ENCODE measurements at regions not wholly inside any gene's neighbourhood (a gene's known extent, or its start where the extent isn't known, plus 50 kb on each side); places are given as distances from the start of the nearest gene placed in this dataset.

DNA sequence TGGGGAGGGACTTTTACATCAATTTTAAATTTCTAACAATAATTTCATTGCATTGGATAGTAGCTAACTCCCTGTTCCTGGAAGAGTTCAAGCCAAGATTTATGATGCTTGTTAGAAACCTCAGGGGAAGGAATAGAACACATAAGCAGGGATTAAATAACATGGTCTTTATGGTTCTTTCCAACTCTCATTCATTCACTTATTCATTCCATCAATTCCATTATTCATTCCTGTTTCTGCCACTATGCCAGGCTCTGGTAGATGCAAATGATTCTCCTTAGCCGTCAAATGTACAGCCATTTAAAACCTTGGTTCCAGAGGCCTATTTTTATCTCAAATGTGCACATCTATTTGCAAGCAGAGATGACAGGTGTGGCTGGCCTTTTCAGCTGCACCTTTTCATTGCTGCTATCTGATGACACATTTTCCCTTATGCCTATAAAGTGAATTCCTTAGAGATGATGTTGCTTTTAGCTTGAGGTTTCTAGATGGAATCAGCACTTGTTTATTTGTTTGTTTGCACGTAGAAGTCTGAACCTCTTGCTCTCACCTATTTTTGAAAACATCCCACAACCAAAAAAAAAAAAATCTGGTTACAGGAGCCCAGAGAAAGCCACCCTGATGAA lies 205.7 kb upstream of the IGFBP3 start:
- TF ChIP-seq POLR2A (IDR thresholded peaks at IDR 0.05; ENCODE audit: borderline replicate concordance, extremely low read depth, insufficient read depth, insufficient read length), result no peak
- TF ChIP-seq, protein P1, sequence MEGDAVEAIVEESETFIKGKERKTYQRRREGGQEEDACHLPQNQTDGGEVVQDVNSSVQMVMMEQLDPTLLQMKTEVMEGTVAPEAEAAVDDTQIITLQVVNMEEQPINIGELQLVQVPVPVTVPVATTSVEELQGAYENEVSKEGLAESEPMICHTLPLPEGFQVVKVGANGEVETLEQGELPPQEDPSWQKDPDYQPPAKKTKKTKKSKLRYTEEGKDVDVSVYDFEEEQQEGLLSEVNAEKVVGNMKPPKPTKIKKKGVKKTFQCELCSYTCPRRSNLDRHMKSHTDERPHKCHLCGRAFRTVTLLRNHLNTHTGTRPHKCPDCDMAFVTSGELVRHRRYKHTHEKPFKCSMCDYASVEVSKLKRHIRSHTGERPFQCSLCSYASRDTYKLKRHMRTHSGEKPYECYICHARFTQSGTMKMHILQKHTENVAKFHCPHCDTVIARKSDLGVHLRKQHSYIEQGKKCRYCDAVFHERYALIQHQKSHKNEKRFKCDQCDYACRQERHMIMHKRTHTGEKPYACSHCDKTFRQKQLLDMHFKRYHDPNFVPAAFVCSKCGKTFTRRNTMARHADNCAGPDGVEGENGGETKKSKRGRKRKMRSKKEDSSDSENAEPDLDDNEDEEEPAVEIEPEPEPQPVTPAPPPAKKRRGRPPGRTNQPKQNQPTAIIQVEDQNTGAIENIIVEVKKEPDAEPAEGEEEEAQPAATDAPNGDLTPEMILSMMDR (IDR thresholded peaks at IDR 0.05 in 2 of 3, conservative IDR thresholded peaks at IDR 0.05 in 1 of 3; ENCODE audit: borderline replicate concordance in 1 of 3, insufficient read depth in 1 of 3, low read depth in 2 of 3, low read length in 2 of 3), result no peak
- TF ChIP-seq EZH2 (IDR thresholded peaks at IDR 0.05), result no peak
- TF ChIP-seq REST (IDR thresholded peaks at IDR 0.05; ENCODE audit: low read depth), result no peak
- no peak for TF ChIP-seq MAX (IDR thresholded peaks at IDR 0.05)
- no peak for TF ChIP-seq ZFX (IDR thresholded peaks at IDR 0.05)
- no peak for TF ChIP-seq POLR2AphosphoS5 (IDR thresholded peaks at IDR 0.05; ENCODE audit: low read depth, low read length)
